B cell (primary cell): ENCODE measurements at regions not wholly inside any gene's neighbourhood (a gene's known extent, or its start where the extent isn't known, plus 50 kb on each side); places are given as distances from the start of the nearest gene placed in this dataset.

ENCODE experiments used
- ATAC-seq: fragments of 200-7000 bp; cut with Tn5 transposase; one replicate; pipeline ENCODE4 v1.10.0; 2021; ENCODE audit warnings: low read depth, mild to moderate bottlenecking, moderate number of reproducible peaks, moderate library complexity
- CTCF ChIA-PET: fragments of 350-600 bp; sonication (Branson Sonifier 250); formaldehyde crosslinking; loops from one replicate; lab custom pipeline; 2021; ENCODE audit warnings: antibody characterized with exemption, inconsistent platforms; lab: Charles Lee
- POLR2A ChIA-PET: fragments of 350-600 bp; sonication (Branson Sonifier 250); formaldehyde crosslinking; loops from one replicate; lab custom pipeline; 2021; ENCODE audit warnings: antibody characterized with exemption; lab: Charles Lee
- DNase-seq: peaks from one replicate; pipeline ENCODE4 v3.0.0; 2013
- H2AFZ ChIP-seq: 2 replicates; pipeline ENCODE4 v1.6.1; 2012; ENCODE audit warnings: mild to moderate bottlenecking, low read depth, low read length; ENCODE audit not compliant: insufficient read depth, poor library complexity, severe bottlenecking
- H3K27ac ChIP-seq, 2 donors: 1 replicate in 1 of 2; 2 replicates in 1 of 2; pipeline ENCODE4 v1.5.1; 2012 to 2013; ENCODE audit warnings: low read length in 2 of 2, mild to moderate bottlenecking in 2 of 2, moderate library complexity in 1 of 2
- H3K27me3 ChIP-seq, 4 experiments: fragments of 200-600 bp in 1 of 4; sonication (generic) in 1 of 4; replicated peaks in 1 of 4; 1 replicate in 2 of 4; 2 replicates in 2 of 4; pipeline versions ENCODE4 v1.6.1 to v1.7.0; 2013 to 2016; ENCODE audit warnings: low read length in 3 of 4, mild to moderate bottlenecking in 2 of 4, mixed read lengths in 1 of 4, moderate library complexity in 1 of 4; ENCODE audit not compliant: insufficient read depth in 4 of 4, control insufficient read depth in 3 of 4; ENCODE audit errors: control extremely low read depth in 1 of 4
- H3K36me3 ChIP-seq, 2 experiments: replicated peaks in 1 of 2; 1 replicate in 1 of 2; 2 replicates in 1 of 2; pipeline versions ENCODE4 v1.6.1 to v1.7.1; 2013; ENCODE audit warnings: low read length in 1 of 2; ENCODE audit not compliant: insufficient read depth in 2 of 2, control insufficient read depth in 1 of 2; ENCODE audit errors: control extremely low read depth in 1 of 2, extremely low read depth in 1 of 2
- H3K4me1 ChIP-seq, 2 donors: fragments of 200-600 bp in 1 of 2; sonication (generic) in 1 of 2; 1 replicate in 1 of 2; 2 replicates in 1 of 2; pipeline versions ENCODE4 v1.5.1 to v1.6.1; 2013 to 2017; ENCODE audit warnings: low read length in 2 of 2; ENCODE audit not compliant: control insufficient read depth in 2 of 2, insufficient read depth in 2 of 2
- H3K4me2 ChIP-seq: replicated peaks from 2 replicates; pipeline ENCODE3; 2012; ENCODE audit warnings: mild to moderate bottlenecking, low read depth, low read length; ENCODE audit not compliant: poor library complexity, severe bottlenecking
- H3K4me3 ChIP-seq, 5 experiments: fragments of 200-600 bp in 1 of 5; sonication (generic) in 1 of 5; 1 replicate in 3 of 5; 2 replicates in 2 of 5; pipeline versions ENCODE4 v1.5.1 to v1.7.0; 2011 to 2016; ENCODE audit warnings: low read length in 4 of 5, mild to moderate bottlenecking in 4 of 5, low read depth in 2 of 5, control low read depth in 1 of 5, moderate library complexity in 1 of 5; ENCODE audit not compliant: insufficient read depth in 1 of 5; ENCODE audit errors: control extremely low read depth in 1 of 5, extremely low read depth in 1 of 5
- H3K79me2 ChIP-seq: fragments of 200-600 bp; sonication (generic); one replicate; pipeline ENCODE4 v1.6.0; 2016; ENCODE audit warnings: low read length; ENCODE audit not compliant: control insufficient read depth, insufficient read depth
- H3K9ac ChIP-seq: fragments of 200-600 bp; sonication (generic); 2 replicates; pipeline ENCODE4 v1.6.1; 2017; ENCODE audit warnings: mild to moderate bottlenecking, low read length, moderate library complexity
- H3K9me3 ChIP-seq, 3 donors: one replicate each; pipeline versions ENCODE4 v1.6.1 to v1.7.1; 2013; ENCODE audit warnings: low read length in 2 of 3; ENCODE audit not compliant: control insufficient read depth in 2 of 3, insufficient read depth in 1 of 3; ENCODE audit errors: control extremely low read depth in 1 of 3
- H4K20me1 ChIP-seq: 2 replicates; pipeline ENCODE4 v1.6.0; 2012; ENCODE audit warnings: mild to moderate bottlenecking, low read length; ENCODE audit not compliant: insufficient read depth, control insufficient read depth, poor library complexity, severe bottlenecking
- H3K27ac Mint-ChIP-seq: one replicate; pipeline ENCODE4 v1.8.0; 2021; ENCODE audit warnings: mixed read lengths
- H3K27me3 Mint-ChIP-seq: one replicate; pipeline ENCODE4 v1.8.0; 2021; ENCODE audit warnings: mixed read lengths
- H3K4me1 Mint-ChIP-seq: one replicate; pipeline ENCODE4 v1.8.0; 2021; ENCODE audit warnings: mixed read lengths
- H3K4me3 Mint-ChIP-seq: one replicate; pipeline ENCODE4 v1.8.0; 2021; ENCODE audit warnings: mixed read lengths
- H3K9me3 Mint-ChIP-seq: one replicate; pipeline ENCODE4 v1.8.0; 2022; ENCODE audit warnings: mixed read lengths; ENCODE audit not compliant: insufficient read depth
- EZH2 ChIP-seq: IDR thresholded peaks from 2 replicates; pipeline ENCODE4 v1.6.1; 2012; ENCODE audit warnings: borderline replicate concordance, low read depth, mild to moderate bottlenecking, moderate library complexity, low read length; ENCODE audit not compliant: insufficient read depth, poor library complexity, severe bottlenecking
- WGBS: methylation state at CpG from one replicate; pipeline ENCODE4 v1.1.5; 2013; ENCODE audit warnings: missing lambda C conversion rate; ENCODE audit not compliant: insufficient coverage; 5-methylcytosine and 5-hydroxymethylcytosine counted together
- intact Hi-C: fragments of 100-400 bp; cut with micrococcal nuclease; formaldehyde crosslinking; loops from one replicate; pipeline ENCODE4 v1.10.0; 2022
- TF ChIP-seq, protein P1 (sequence below): fragments of 200-600 bp; IDR thresholded peaks from one replicate; pipeline ENCODE4 v1.8.0; 2022; ENCODE audit warnings: antibody characterized with exemption, mild to moderate bottlenecking

GRCh38 chr7:70919481-70920073 lies 212.4 kb upstream of the GALNT17 start:
- ATAC-seq (no peak), DNase-seq (no peak)
- Mint-ChIP-seq H3K4me3 (no peak overlapping the region), H3K27ac (no peak overlapping the region), H3K9me3 (no peaks in the 10 kb centered on the region), H3K4me1 (no peaks in the 10 kb centered on the region), H3K27me3 (no peaks in the 10 kb centered on the region)
- H3K27ac ChIP-seq = no peak overlapping the region
- H3K36me3 ChIP-seq = no peaks in the 10 kb centered on the region
- intact Hi-C loops = no loop called here
- no peaks in the 10 kb centered on the region for H3K79me2 ChIP-seq
- peaks cover 0 to 26% (median 0%) of the 10 kb centered on the region in 3 donors for H3K9me3 ChIP-seq
- H3K4me2 ChIP-seq = no peak overlapping the region
- no peaks in the 10 kb centered on the region for H3K27me3 ChIP-seq
- ChIA-PET POLR2A (no interaction called here), CTCF (interaction anchor here (0.6 kb wide), 1 partner anchor 87 kb away, joined by 3 read pairs; no protein-coding TSS in a partner anchor)
- no peaks in the 10 kb centered on the region for H4K20me1 ChIP-seq
- H2AFZ ChIP-seq = no peak overlapping the region
- no peak overlapping the region for H3K4me3 ChIP-seq
- TF ChIP-seq, protein P1, sequence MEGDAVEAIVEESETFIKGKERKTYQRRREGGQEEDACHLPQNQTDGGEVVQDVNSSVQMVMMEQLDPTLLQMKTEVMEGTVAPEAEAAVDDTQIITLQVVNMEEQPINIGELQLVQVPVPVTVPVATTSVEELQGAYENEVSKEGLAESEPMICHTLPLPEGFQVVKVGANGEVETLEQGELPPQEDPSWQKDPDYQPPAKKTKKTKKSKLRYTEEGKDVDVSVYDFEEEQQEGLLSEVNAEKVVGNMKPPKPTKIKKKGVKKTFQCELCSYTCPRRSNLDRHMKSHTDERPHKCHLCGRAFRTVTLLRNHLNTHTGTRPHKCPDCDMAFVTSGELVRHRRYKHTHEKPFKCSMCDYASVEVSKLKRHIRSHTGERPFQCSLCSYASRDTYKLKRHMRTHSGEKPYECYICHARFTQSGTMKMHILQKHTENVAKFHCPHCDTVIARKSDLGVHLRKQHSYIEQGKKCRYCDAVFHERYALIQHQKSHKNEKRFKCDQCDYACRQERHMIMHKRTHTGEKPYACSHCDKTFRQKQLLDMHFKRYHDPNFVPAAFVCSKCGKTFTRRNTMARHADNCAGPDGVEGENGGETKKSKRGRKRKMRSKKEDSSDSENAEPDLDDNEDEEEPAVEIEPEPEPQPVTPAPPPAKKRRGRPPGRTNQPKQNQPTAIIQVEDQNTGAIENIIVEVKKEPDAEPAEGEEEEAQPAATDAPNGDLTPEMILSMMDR = no peak
- no peak for TF ChIP-seq EZH2
- 35% methylated on average over 2 of the region's 4 CpGs for WGBS
- no peak overlapping the region for H3K9ac ChIP-seq
- no peaks in the 10 kb centered on the region for H3K4me1 ChIP-seq

DNA sequence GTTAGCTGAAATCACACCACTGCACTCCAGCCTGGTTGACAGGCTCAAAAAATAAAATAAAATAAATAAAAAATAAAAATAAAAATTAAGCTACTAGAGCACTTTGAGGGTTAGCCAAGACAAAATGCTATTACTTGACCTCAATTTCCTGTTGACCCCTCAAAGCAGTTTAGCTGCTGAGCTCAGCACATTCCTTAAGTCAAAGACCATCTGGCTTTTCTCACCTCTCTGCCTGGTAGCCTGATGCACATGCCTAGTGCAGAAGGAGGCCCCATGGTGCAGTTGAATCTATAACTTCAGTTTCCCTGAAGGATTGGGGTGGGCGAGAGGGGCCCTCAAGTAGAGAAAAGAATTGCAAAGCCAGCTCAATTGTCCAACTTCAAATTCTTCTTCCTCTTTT lies 211.1 kb upstream of the GALNT17 start:
- Mint-ChIP-seq H3K27ac (no peak overlapping the region), H3K9me3 (no peaks in the 10 kb centered on the region), H3K4me3 (no peak overlapping the region), H3K27me3 (no peaks in the 10 kb centered on the region), H3K4me1 (no peaks in the 10 kb centered on the region)
- ChIA-PET CTCF (no interaction called here), POLR2A (no interaction called here)
- no peak overlapping the region for H3K4me3 ChIP-seq
- 50% methylated on average over 1 of the region's 1 CpG for WGBS
- intact Hi-C loops = no loop called here
- no peak overlapping the region for H3K27ac ChIP-seq
- H3K79me2 ChIP-seq = no peaks in the 10 kb centered on the region
- no peaks in the 10 kb centered on the region for H4K20me1 ChIP-seq
- H3K4me2 ChIP-seq = no peak overlapping the region
- no peaks in the 10 kb centered on the region for H3K36me3 ChIP-seq
- H3K4me1 ChIP-seq = no peaks in the 10 kb centered on the region
- no peak overlapping the region for H2AFZ ChIP-seq
- no peak for DNase-seq
- peaks cover 0 to 35% (median 0%) of the 10 kb centered on the region in 3 donors for H3K9me3 ChIP-seq
- H3K9ac ChIP-seq = no peak overlapping the region
- TF ChIP-seq, protein P1 = no peak
- no peak for TF ChIP-seq EZH2
- ATAC-seq = no peak
- H3K27me3 ChIP-seq = no peaks in the 10 kb centered on the region
